Activated T-cell treated with anti-CD3 and anti-CD28 coated beads for 24 hours (primary cell): ENCODE measurements at regions not wholly inside any gene's neighbourhood (a gene's known extent, or its start where the extent isn't known, plus 50 kb on each side); places are given as distances from the start of the nearest gene placed in this dataset.
"Not testable (repeated sequence)": the region's sequence is repeated elsewhere in the genome, so short reads cannot be mapped to it uniquely, and the experiment has no call there.

Source experiments
- DNase-seq: peaks from one replicate; pipeline ENCODE4 v3.0.0-alpha.2; 2020; ENCODE audit warnings: low read depth

GRCh38 chr12:124130691-124131591, 157.9 kb downstream of the ZNF664 start:
- DNase-seq = no peak

- no peak for DNase-seq
Measured at GRCh38 chr12:124131659-124132058, 158.6 kb downstream of the ZNF664 start.

DNA sequence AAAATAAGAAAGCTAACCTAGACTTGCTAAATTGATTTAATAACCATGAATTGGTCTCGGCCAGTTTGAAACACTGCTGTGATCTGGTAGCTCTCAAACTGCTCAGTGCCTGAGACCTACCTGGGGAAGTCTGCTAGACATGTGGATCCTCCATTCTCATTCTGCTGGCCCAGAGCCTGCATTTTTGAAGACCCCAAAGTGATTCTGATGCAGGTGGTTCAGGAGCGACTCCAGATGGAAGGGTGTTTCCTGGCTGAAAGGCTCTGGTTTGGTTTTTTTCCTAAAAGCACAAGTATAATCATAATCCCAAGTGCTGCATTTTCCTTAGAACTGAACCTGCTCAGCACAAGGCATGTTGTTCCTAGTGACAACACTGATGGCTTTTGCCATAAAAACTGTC, 159.5 kb downstream of the ZNF664 start:
- DNase-seq = no peak

DNA sequence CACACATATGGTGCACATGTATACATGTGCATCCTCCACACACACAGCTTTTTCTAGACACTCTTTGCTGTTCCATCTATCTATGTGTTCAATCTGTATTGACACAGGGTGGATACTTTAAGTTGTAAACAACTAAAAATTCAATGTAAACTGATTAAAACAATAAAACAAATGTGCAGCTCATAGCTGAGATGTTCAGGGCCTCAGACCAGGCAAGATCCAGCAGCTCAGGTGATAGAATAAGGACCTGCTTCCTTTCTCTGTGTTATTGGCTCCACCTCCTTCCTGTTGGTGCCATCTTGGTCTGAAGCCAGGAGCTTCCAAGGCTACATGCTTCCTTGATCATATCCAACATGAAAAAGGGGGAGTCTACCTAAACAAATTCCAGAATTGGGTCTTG, 158.1 kb upstream of the RFLNA start:
- DNase-seq = no peak

DNA sequence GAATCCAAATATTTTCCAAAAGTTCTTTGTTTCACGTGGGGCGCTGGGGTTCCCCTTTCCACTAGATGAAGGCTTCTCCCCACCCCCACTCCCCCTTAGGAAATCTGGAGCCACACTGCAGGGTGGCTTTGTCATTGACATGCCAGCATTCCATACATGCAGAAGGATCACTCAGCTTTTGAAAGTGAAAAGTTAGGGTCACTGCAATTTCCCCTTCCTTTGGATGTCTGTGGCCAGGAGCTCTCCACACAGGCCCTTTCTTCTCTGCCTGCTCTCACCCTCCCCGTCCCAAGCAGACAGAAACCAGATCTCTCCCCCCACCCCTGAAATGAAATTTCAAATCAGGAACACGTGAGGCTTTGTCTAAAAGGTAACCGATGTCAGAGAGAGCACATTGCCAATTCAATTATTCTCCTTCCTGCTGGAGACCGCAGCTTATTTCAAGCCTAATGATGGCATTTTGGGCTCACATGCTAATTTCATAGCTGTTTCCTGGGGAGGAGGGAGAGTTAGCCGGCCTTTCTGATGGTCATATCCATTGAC, 153.9 kb upstream of the RFLNA start:
- no peak for DNase-seq

GRCh38 chr12:124141611-124142010, 153.3 kb upstream of the RFLNA start:
- DNase-seq = not testable (repeated sequence)

DNA sequence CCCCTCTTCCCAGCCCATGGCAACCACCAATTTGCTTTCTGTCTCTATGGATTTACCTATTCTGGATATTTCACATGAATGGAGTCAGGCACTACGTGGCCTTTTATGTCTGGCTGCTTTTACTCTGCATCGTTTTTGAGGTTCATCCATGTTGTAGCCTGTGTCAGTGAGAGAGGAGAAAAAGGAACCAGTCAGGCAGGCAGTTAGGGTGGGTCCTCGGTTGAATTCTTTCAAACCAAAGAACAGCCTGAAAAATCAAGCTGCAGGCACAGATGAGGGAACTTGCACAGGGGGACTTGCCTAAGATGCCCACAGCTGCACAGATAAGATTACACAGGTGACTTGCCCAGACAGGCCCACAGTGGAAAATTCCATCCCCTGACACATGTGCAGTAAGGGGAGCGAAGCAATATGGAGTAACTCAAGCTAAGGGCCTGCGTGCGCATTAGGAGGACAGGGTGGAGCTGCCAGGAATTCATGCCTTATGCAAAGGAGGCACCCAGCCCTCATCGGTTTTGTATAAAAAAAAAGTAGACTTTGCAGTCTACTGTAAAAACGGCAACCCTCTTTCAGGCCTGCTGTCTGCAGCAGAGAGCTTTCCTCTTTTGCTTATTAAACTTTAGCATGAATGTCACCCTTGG, 152.4 kb upstream of the RFLNA start:
- DNase-seq = no peak

GRCh38 chr12:124143726-124144125, 151.2 kb upstream of the RFLNA start:
- no peak for DNase-seq

DNA sequence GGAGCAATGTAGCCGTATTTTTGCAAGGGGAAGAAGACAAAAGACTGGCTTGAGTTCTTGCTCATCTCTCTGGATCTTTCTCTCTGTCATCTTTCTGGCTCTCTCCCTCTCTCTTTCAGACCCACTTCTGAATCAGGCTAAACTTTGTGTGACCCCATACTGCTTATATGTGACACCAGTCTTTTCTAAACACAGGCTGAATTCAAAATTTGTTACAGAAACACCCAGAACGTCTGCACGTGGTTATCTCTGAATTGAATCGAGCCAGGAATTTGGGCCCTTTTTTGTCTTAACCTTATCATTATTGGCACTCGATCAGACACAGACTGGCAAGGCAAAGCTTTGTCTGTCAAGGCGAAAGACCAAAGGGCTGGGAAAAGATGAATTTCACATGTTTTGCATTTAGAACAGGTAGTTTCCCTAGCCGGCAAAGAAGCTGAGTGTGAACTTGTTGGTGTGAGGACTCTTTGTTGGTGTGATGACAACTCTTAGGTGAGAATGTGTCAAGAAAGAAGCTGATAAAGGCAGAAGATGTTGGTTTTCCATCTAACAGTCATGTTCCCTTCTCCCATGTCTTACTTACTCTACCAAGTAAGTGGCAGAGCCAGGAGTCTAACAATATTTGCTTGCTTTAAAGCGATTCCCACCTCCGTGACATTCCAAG, 150.2 kb upstream of the RFLNA start:
- DNase-seq = no peak

DNA sequence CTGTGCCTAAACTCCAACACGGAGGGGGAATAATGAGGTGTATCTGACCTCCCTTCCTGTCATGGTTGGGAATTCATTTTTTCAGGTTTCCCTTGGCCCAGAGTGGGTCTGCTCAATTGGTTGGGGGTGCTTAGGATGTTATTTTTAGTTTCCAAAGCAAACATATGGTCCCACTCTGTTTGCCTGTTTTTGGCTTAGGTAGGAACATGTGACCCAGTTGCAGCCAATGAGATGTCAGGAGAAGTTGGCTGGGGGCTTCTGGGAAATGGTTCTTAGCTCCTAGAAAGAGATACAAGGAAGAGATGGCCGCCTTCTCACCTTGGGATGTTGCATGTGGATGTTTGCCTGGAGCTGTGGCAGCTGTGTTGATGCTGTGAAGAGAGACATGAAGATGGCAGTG, 147.9 kb upstream of the RFLNA start:
- no peak for DNase-seq

GRCh38 chr12:124147575-124147974, 147.3 kb upstream of the RFLNA start:
- no peak for DNase-seq

GRCh38 chr12:124148481-124149273, 146.2 kb upstream of the RFLNA start:
- DNase-seq = no peak

GRCh38 chr12:124149287-124149686, 145.6 kb upstream of the RFLNA start:
- DNase-seq = no peak

DNA sequence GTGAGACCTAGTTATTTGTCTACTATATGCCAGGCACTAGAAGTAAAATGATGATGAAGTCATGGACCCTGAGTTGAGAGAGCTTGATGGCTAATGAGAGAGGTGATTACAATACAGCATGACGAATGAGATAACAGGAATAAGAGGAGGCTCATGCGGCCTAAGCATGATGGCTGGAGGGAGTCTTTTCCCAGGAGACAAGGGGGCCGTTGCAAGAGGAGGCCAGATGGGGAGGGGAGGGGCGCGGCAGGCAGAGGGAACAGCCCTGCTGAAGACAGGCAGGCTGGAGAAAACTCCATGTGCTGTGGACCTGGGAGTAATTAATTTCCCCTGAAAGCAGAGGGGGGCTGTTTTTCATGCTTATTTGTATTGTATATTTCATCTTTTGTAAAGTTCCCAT, 144.7 kb upstream of the RFLNA start:
- no peak for DNase-seq

GRCh38 chr12:124151583-124151982, 143.3 kb upstream of the RFLNA start:
- no peak for DNase-seq

DNA sequence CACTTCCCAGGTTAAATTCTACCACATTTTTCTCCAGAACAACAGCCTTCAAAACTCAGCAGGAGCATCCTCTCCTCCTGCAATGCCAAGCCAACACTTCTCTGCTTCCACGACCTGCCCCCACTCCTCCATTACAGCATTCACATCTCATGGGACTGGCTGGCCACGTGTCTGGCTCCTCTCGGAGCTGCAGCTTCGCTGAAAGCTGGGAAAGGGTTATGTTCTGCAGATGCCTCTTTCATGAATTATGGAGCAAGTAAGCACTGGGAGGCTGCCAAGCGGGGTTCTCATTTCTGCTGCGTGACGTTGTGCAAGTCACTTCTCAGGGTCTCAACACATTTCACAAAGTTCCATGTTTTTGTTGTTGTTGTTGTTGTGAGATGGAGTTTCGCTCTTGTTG, 142.2 kb upstream of the RFLNA start:
- DNase-seq = no peak

- no peak for DNase-seq
Measured at GRCh38 chr12:124153392-124153791, 141.5 kb upstream of the RFLNA start.

GRCh38 chr12:124157406-124157805, 137.5 kb upstream of the RFLNA start:
- DNase-seq = no peak

DNA sequence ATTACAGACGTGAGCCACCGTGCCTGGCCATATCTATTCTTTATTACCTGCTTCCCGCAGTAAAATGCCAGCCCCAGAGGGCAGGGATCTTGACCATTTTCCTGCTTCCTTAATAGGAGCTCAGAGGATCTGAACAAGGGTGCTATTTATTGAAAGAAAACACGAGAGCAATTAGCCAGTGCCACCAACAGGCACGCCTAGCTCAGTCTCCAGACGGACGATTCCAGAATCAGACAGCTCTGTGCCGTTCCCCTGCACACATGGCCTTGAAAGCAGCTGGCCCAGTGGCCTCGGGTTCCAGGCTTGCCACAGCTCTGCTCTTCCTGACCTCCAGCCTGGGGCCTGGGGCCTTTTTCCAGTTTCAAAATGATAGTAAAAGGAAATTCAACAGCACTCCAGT, 135.2 kb upstream of the RFLNA start:
- DNase-seq = no peak

DNA sequence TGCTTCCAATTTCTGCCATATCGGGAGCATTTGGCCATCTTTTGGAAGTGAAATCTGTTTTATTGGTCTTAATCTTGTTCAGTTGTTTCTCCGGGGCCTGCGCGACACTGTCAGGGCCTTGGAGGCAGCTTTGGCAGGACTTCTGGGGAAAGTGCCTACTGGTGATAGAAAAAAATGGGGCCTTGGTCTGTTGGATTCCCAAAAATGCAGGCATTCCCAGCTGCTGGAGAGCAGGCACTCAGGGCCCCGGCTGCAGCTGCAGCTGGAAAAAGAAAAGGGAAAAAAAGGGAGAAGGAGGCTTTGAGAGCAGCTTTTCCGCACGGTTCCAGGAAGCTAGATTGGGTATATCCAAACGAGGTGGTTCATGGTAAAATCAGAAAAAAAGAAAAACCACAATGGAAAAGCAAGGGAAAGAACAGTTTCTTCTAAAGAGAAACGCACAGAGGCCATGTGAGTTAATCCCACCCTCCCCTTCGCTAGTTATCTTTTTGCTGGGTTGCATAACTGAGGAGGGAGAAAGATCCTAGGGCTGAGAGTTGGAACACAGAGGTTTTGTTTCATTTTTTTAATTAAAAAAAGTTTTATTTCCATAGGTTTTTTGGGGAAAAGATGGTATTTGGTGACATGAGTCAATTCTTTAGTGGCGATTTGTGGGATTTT, 134.7 kb upstream of the RFLNA start:
- no peak for DNase-seq

GRCh38 chr12:124161402-124161801, 133.5 kb upstream of the RFLNA start:
- DNase-seq = not testable (repeated sequence)
